AG08396 (cell line): ENCODE measurements at regions not wholly inside any gene's neighbourhood (a gene's known extent, or its start where the extent isn't known, plus 50 kb on each side); places are given as distances from the start of the nearest gene placed in this dataset.
"Not testable (repeated sequence)": the region's sequence is repeated elsewhere in the genome, so short reads cannot be mapped to it uniquely, and the experiment has no call there.

Experiments used
- DNase-seq: peaks from one replicate; pipeline ENCODE4 v3.0.0; 2012; ENCODE audit warnings: low spot score, mixed read lengths

GRCh38 chr14:94831085-94831484, 61.2 kb upstream of the GSC start:
- DNase-seq: no peak

- no peak for DNase-seq
Observed at GRCh38 chr14:94827711-94828447, 58.0 kb upstream of the GSC start.

- no peak for DNase-seq
Observed at GRCh38 chr14:94826774-94827173, 56.9 kb upstream of the GSC start.

- no peak for DNase-seq
Observed at GRCh38 chr14:94823556-94824341, 53.8 kb upstream of the GSC start.

GRCh38 chr14:94821705-94822104, 51.8 kb upstream of the GSC start:
- DNase-seq: no peak

- DNase-seq: not testable (repeated sequence)
Observed at GRCh38 chr14:94820932-94821331, 51.0 kb upstream of the GSC start.
